ENCODE measurements at regions not wholly inside any gene's neighbourhood (a gene's known extent, or its start where the extent isn't known, plus 50 kb on each side); places are given as distances from the start of the nearest gene placed in this dataset.
"Not testable (repeated sequence)": the region's sequence is repeated elsewhere in the genome, so short reads cannot be mapped to it uniquely, and the experiment has no call there.

DNA sequence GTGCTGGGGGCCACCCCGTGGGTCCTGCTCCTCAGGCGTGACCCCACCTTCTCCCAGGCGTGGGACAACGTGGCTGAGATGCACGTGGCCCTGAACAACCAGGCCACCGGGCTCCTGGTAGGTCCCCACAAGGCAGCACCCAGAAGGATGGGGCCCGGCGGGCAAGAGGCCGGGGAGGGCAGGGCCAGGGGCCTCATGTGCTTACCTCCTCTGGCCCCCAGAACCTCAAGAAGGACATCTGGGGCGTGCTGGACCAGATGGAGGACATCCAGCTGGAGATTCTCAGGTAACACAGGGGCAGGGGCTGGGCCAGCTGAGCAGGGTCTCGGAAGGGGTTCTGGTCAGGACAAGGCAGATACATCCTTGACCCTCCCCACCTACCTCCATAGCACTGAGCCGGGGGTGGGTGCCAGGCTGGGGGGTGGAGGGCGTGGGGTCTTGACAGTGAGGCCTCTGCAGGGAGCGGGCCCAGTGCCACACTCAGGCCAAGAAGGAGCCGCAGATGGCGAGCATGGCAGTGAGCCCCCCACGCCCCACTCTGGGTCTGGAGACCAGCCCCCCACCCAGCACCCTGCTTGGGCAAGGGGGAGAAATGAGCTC lies 186.3 kb downstream of the IGLL1 start:
- in situ Hi-C loops (cut with MboI; ENCODE audit: low sequenced_read_pairs), result loop anchor here (10.0 kb wide), 1 partner anchor 219 kb away; no protein-coding TSS in a partner anchor
- BruUV-seq (replicated peaks), result no TSS peak
- no peaks in the 10 kb centered on the region for H3K79me1 ChIP-seq (ENCODE audit: low read depth in 1 of 2, low read length in 2 of 2)
- POLR2A ChIA-PET (ENCODE audit: unreplicated experiment), result no interaction called here
- no peak overlapping the region for H3K4ac ChIP-seq (ENCODE audit: low read depth, low read length)
- dilution Hi-C loops (cut with HindIII; ENCODE audit: low sequenced_read_pairs, unreplicated experiment), result no loop called here
- H3K9me3 ChIP-seq (ENCODE audit: control insufficient read depth, insufficient read depth, low read length), result no peaks in the 10 kb centered on the region
- TF ChIP-seq POLR2A (IDR thresholded peaks at IDR 0.05; ENCODE audit: low read depth, low read length), result no peak
- no peak for TF ChIP-seq CHD1 (IDR thresholded peaks at IDR 0.05; ENCODE audit: low read depth, low read length)
- no peak for TF ChIP-seq MAFK (IDR thresholded peaks at IDR 0.05; ENCODE audit: low read depth, low read length)
- no peak for TF ChIP-seq MXI1 (IDR thresholded peaks at IDR 0.05; ENCODE audit: borderline replicate concordance, low read depth, low read length)
- no peak overlapping the region for H3K14ac ChIP-seq (replicated peaks; ENCODE audit: low read depth, low read length)
- no peak overlapping the region for H2AK9ac ChIP-seq (replicated peaks; ENCODE audit: low read depth, low read length, poor library complexity)
- H3K4me3 ChIP-seq (ENCODE audit: insufficient read depth, low read depth, low read length), result no peak overlapping the region
- ATAC-seq (ENCODE audit: low read depth) (no peak), DNase-seq (no peak)
- H2AFZ ChIP-seq (replicated peaks; ENCODE audit: low read length, poor library complexity), result no peak overlapping the region
- no peak overlapping the region for H2BK120ac ChIP-seq (ENCODE audit: low read depth, low read length)
- no peak overlapping the region for H4K8ac ChIP-seq (ENCODE audit: low read depth in 2 of 2, low read length in 2 of 2)
- H3K9me1 ChIP-seq (ENCODE audit: insufficient read depth, low read length), result no peaks in the 10 kb centered on the region
- H4K91ac ChIP-seq (ENCODE audit: insufficient read depth, low read depth, low read length), result no peak overlapping the region
- no peaks in the 10 kb centered on the region for H4K20me1 ChIP-seq (ENCODE audit: insufficient read depth, low read length)
- no peak overlapping the region for H2BK20ac ChIP-seq (ENCODE audit: low read depth, low read length)
- H2BK5ac ChIP-seq (ENCODE audit: low read depth, low read length, poor library complexity, severe bottlenecking), result no peak overlapping the region
- no peak overlapping the region for H3K27ac ChIP-seq (ENCODE audit: insufficient read depth, low read length)
- H3K9ac ChIP-seq (ENCODE audit: low read depth, low read length), result no peak overlapping the region
- no peak overlapping the region for H3K23ac ChIP-seq (ENCODE audit: low read depth, low read length)
- H3K18ac ChIP-seq (ENCODE audit: low read depth, low read length), result no peak overlapping the region
- H2BK15ac ChIP-seq (ENCODE audit: low read depth, low read length), result no peak overlapping the region
- intact Hi-C loops (cut with micrococcal nuclease), result no loop called here
- no peak overlapping the region for H3K56ac ChIP-seq (ENCODE audit: extremely low read depth, insufficient read depth, low read length)
- CTCF ChIA-PET, result no interaction called here
- no peak overlapping the region for H3K4me2 ChIP-seq (ENCODE audit: low read depth, low read length)
- no peaks in the 10 kb centered on the region for H3K36me3 ChIP-seq (ENCODE audit: control insufficient read depth, insufficient read depth, low read length)
- no peak overlapping the region for H4K5ac ChIP-seq (ENCODE audit: low read depth, low read length)
- no peak overlapping the region for H2AK5ac ChIP-seq (ENCODE audit: low read depth, low read length)
- 60% methylated on average over 1 of the region's 17 CpGs; no CpG with 5 or more reads in 1 of the 2 experiments for WGBS, 2 experiments (ENCODE audit: extremely low coverage in 2 of 2, insufficient read length in 1 of 2)
- no peaks in the 10 kb centered on the region for H3K4me1 ChIP-seq (ENCODE audit: control insufficient read depth, insufficient read depth, low read length)
- H3K27me3 ChIP-seq (ENCODE audit: control insufficient read depth, insufficient read depth, low read length), result peaks cover 3% of the 10 kb centered on the region; the same call in 1 of the 2 replicates

DNA sequence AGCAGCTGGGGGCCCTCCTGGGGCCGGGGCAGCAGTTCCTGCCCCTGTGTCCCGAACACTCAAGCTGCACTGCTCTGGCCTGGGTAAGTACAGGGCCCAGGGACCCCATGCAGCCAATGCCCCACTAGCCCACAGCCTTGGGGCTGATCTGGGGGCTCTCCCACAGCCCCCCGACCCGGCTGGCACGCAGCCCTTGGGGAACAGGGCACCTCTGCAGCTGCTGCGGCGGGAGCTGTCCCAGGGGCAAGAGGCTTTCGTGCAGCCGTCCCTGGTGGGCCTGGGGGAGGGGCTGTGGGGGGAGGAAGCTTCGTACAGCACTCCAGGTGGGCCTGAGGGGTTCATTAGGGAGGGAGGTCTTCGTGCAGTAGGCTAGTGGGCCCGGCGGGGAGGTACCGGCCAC lies 186.9 kb downstream of the IGLL1 start:
- H3K79me1 ChIP-seq (ENCODE audit: low read depth in 1 of 2, low read length in 2 of 2); DNase-seq; H2AFZ ChIP-seq (replicated peaks; ENCODE audit: low read length, poor library complexity); H3K14ac ChIP-seq (replicated peaks; ENCODE audit: low read depth, low read length); ATAC-seq (ENCODE audit: low read depth); H4K5ac ChIP-seq (ENCODE audit: low read depth, low read length); H2AK5ac ChIP-seq (ENCODE audit: low read depth, low read length); H2BK5ac ChIP-seq (ENCODE audit: low read depth, low read length, poor library complexity, severe bottlenecking); H3K23ac ChIP-seq (ENCODE audit: low read depth, low read length); H3K9me1 ChIP-seq (ENCODE audit: insufficient read depth, low read length); BruUV-seq (replicated peaks); H2BK120ac ChIP-seq (ENCODE audit: low read depth, low read length); POLR2A ChIA-PET (ENCODE audit: unreplicated experiment); dilution Hi-C loops (cut with HindIII; ENCODE audit: low sequenced_read_pairs, unreplicated experiment); H3K27ac ChIP-seq (ENCODE audit: insufficient read depth, low read length); H3K9me3 ChIP-seq (ENCODE audit: control insufficient read depth, insufficient read depth, low read length); H3K56ac ChIP-seq (ENCODE audit: extremely low read depth, insufficient read depth, low read length); CTCF ChIA-PET; H4K91ac ChIP-seq (ENCODE audit: insufficient read depth, low read depth, low read length); H3K36me3 ChIP-seq (ENCODE audit: control insufficient read depth, insufficient read depth, low read length); H3K27me3 ChIP-seq (ENCODE audit: control insufficient read depth, insufficient read depth, low read length); H3K4me2 ChIP-seq (ENCODE audit: low read depth, low read length); intact Hi-C loops (cut with micrococcal nuclease); H2BK20ac ChIP-seq (ENCODE audit: low read depth, low read length); H3K4me1 ChIP-seq (ENCODE audit: control insufficient read depth, insufficient read depth, low read length); H3K9ac ChIP-seq (ENCODE audit: low read depth, low read length); H2AK9ac ChIP-seq (replicated peaks; ENCODE audit: low read depth, low read length, poor library complexity); H3K18ac ChIP-seq (ENCODE audit: low read depth, low read length); H3K4ac ChIP-seq (ENCODE audit: low read depth, low read length); H3K4me3 ChIP-seq (ENCODE audit: insufficient read depth, low read depth, low read length); H4K8ac ChIP-seq (ENCODE audit: low read depth in 2 of 2, low read length in 2 of 2); H4K20me1 ChIP-seq (ENCODE audit: insufficient read depth, low read length); H2BK15ac ChIP-seq (ENCODE audit: low read depth, low read length): not testable (repeated sequence)
- WGBS, 2 experiments (ENCODE audit: extremely low coverage in 2 of 2, insufficient read length in 1 of 2), result 64% methylated on average over 2 of the region's 14 CpGs; no CpG with 5 or more reads in 1 of the 2 experiments
- in situ Hi-C loops (cut with MboI; ENCODE audit: low sequenced_read_pairs), result loop anchor here (10.0 kb wide), 1 partner anchor 218 kb away; no protein-coding TSS in a partner anchor

Data from IMR-90 (cell line).